HEK293T (cell line): ENCODE measurements at regions not wholly inside any gene's neighbourhood (a gene's known extent, or its start where the extent isn't known, plus 50 kb on each side); places are given as distances from the start of the nearest gene placed in this dataset.

Source experiments
- ARNT ChIP-seq: fragments of 450-650 bp; IDR thresholded peaks from 2 replicates; pipeline ENCODE4 v1.6.1; 2017; ENCODE audit warnings: mild to moderate bottlenecking
- BHLHE40 ChIP-seq: fragments of 450-650 bp; IDR thresholded peaks from 2 replicates; pipeline ENCODE4 v1.6.1; 2016; ENCODE audit warnings: mild to moderate bottlenecking, moderate library complexity, borderline replicate concordance
- ELF4 ChIP-seq: fragments of 450-650 bp; IDR thresholded peaks from 2 replicates; pipeline ENCODE4 v1.6.1; 2017; ENCODE audit warnings: antibody characterized with exemption
- FOXK2 ChIP-seq: fragments of 450-650 bp; IDR thresholded peaks from 2 replicates; pipeline ENCODE4 v1.6.1; 2016; ENCODE audit warnings: mild to moderate bottlenecking
- FOXM1 ChIP-seq: fragments of 450-650 bp; IDR thresholded peaks from 2 replicates; pipeline ENCODE4 v1.6.1; 2017; ENCODE audit warnings: mild to moderate bottlenecking, borderline replicate concordance
- L3MBTL2 ChIP-seq: fragments of 450-650 bp; conservative IDR thresholded peaks from 2 replicates; pipeline ENCODE4 v1.6.1; 2016; ENCODE audit warnings: mild to moderate bottlenecking
- SP1 ChIP-seq: fragments of 450-650 bp; IDR thresholded peaks from 2 replicates; pipeline ENCODE4 v1.6.1; 2017
- TF ChIP-seq, protein P1 (sequence below): fragments of 450-650 bp; IDR thresholded peaks from 2 replicates; pipeline ENCODE4 v1.6.1; 2016

- TF ChIP-seq ELF4 (no peak), BHLHE40 (no peak), SP1 (no peak), FOXM1 (no peak), FOXK2 (no peak), ARNT (no peak), L3MBTL2 (no peak)
- TF ChIP-seq, protein P1, sequence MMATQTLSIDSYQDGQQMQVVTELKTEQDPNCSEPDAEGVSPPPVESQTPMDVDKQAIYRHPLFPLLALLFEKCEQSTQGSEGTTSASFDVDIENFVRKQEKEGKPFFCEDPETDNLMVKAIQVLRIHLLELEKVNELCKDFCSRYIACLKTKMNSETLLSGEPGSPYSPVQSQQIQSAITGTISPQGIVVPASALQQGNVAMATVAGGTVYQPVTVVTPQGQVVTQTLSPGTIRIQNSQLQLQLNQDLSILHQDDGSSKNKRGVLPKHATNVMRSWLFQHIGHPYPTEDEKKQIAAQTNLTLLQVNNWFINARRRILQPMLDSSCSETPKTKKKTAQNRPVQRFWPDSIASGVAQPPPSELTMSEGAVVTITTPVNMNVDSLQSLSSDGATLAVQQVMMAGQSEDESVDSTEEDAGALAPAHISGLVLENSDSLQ = no peak
Measured at GRCh38 chr3:124609402-124609801, 120.8 kb upstream of the UMPS start.
